ENCODE measurements at regions not wholly inside any gene's neighbourhood (a gene's known extent, or its start where the extent isn't known, plus 50 kb on each side); places are given as distances from the start of the nearest gene placed in this dataset.
A peak's percentile ranks its signal among the peaks of the same experiment; 100 is the strongest.

GRCh38 chrX:17939724-17940123, 78.6 kb upstream of the RAI2 start:
- no peak for TF ChIP-seq CTCF (conservative IDR thresholded peaks at IDR 0.05; ENCODE audit: control insufficient read depth, insufficient read depth, low read depth, low read length)
- H3K4me3 ChIP-seq (ENCODE audit: control insufficient read depth, low read depth, low read length), result no peak overlapping the region
- no peak for DNase-seq (ENCODE audit: low read depth)

GRCh38 chrX:17933856-17934255, 72.8 kb upstream of the RAI2 start:
- TF ChIP-seq CTCF (conservative IDR thresholded peaks at IDR 0.05; ENCODE audit: control insufficient read depth, insufficient read depth, low read depth, low read length), result no peak
- H3K4me3 ChIP-seq (ENCODE audit: control insufficient read depth, low read depth, low read length), result no peak overlapping the region
- no peak for DNase-seq (ENCODE audit: low read depth)

- no peak overlapping the region for H3K4me3 ChIP-seq (ENCODE audit: control insufficient read depth, low read depth, low read length)
- TF ChIP-seq CTCF (conservative IDR thresholded peaks at IDR 0.05; ENCODE audit: control insufficient read depth, insufficient read depth, low read depth, low read length), result no peak
- no peak for DNase-seq (ENCODE audit: low read depth)
Measured at GRCh38 chrX:17932781-17933180, 71.7 kb upstream of the RAI2 start.

- DNase-seq (ENCODE audit: low read depth), result no peak
- no peak for TF ChIP-seq CTCF (conservative IDR thresholded peaks at IDR 0.05; ENCODE audit: control insufficient read depth, insufficient read depth, low read depth, low read length)
Measured at GRCh38 chrX:17931855-17932254, 70.8 kb upstream of the RAI2 start.

GRCh38 chrX:17930850-17931249, 69.8 kb upstream of the RAI2 start:
- DNase-seq (ENCODE audit: low read depth), result no peak
- TF ChIP-seq CTCF (conservative IDR thresholded peaks at IDR 0.05; ENCODE audit: control insufficient read depth, insufficient read depth, low read depth, low read length), result no peak

More at GRCh38 chrX:17931855-17932254, 70.8 kb upstream of the RAI2 start:
- no peak overlapping the region for H3K4me3 ChIP-seq (ENCODE audit: control insufficient read depth, low read depth, low read length)

GRCh38 chrX:17923546-17923945, 62.4 kb upstream of the RAI2 start:
- DNase-seq (ENCODE audit: low read depth), result peak; percentile 6
- H3K4me3 ChIP-seq (ENCODE audit: control insufficient read depth, low read depth, low read length), result no peak overlapping the region
- no peak for TF ChIP-seq CTCF (conservative IDR thresholded peaks at IDR 0.05; ENCODE audit: control insufficient read depth, insufficient read depth, low read depth, low read length)

More at GRCh38 chrX:17930850-17931249, 69.8 kb upstream of the RAI2 start:
- no peak overlapping the region for H3K4me3 ChIP-seq (ENCODE audit: control insufficient read depth, low read depth, low read length)

GRCh38 chrX:17922303-17922702, 61.2 kb upstream of the RAI2 start:
- no peak for TF ChIP-seq CTCF (conservative IDR thresholded peaks at IDR 0.05; ENCODE audit: control insufficient read depth, insufficient read depth, low read depth, low read length)
- H3K4me3 ChIP-seq (ENCODE audit: control insufficient read depth, low read depth, low read length), result no peak overlapping the region
- DNase-seq (ENCODE audit: low read depth), result no peak
